ENCODE measurements at regions not wholly inside any gene's neighbourhood (a gene's known extent, or its start where the extent isn't known, plus 50 kb on each side); places are given as distances from the start of the nearest gene placed in this dataset.

DNA sequence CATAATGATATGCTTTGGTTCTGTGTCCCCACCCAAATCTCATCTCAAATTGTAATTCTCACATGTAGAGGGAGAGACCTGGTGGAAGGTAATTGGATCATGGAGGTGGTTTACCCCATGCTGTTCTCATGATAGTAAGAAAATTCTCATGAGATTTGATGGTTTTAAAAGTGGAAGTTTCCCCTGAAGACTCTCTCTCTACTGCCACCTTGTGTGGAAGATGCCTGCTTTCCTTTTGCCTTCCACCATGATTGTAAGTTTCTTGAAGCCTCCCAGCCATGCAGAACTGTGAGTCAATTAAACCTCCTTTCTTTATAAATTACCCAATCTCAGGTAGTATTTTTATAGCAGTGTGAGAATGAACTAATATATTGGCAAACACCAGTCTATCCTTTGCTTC lies 260.4 kb upstream of the PPFIA2 start:
- Histone ChIP-seq H3K4me3 (no peak overlapping the region), H3K27ac (no peak overlapping the region), H3K9ac (ENCODE audit: insufficient read length) (no peak overlapping the region), H3K36me3 (ENCODE audit: insufficient read depth, low read length) (no peaks in the 10 kb centered on the region), H3K9me3 (ENCODE audit: low read depth, low read length) (no peaks in the 10 kb centered on the region)
- TF ChIP-seq FOXP2 (optimal IDR thresholded peaks at IDR 0.05; ENCODE audit: control extremely low read depth, extremely low read length, insufficient read depth) (no peak), POLR2AphosphoS5 (IDR thresholded peaks at IDR 0.05; ENCODE audit: borderline replicate concordance, low read depth, low read length) (no peak), EZH2 (IDR thresholded peaks at IDR 0.05) (no peak)
- DNase-seq (ENCODE audit: low read depth, low spot score), result no peak

DNA sequence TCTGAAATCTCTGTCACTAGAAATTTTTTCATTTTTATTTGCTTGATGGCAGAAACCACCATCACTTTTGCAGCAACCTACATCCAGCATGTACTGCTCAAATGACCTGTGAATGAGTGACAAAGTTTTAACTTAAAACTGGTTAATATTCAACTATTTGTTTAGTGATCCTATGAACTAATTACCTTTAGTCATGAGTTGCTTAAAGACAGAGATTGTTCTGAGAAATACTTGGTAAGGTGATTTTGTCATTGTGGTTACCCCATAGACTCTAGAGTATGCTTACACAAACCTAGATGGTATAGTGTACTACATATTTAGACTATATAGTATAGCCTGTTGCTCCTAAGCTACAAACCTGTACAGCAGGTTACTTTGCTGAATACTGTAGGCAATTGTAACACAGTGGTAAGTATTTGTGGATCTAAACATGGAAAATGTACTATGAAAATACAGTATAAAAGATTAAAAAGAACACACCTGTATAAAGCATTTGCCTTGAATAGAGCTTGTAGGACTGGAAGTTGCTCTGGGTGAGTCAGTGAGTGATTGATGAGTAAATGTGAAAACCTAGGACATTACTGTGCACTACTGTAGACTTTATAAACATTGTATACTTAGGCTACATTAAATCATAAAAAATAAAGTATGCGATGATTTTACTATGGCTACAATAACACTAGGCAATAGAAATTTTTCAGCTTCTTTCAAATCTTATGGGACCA lies 256.6 kb upstream of the PPFIA2 start:
- H3K4me3 ChIP-seq, result no peak overlapping the region
- no peak for DNase-seq (ENCODE audit: low read depth, low spot score)
- no peak overlapping the region for H3K27ac ChIP-seq
- TF ChIP-seq POLR2AphosphoS5 (IDR thresholded peaks at IDR 0.05; ENCODE audit: borderline replicate concordance, low read depth, low read length), result no peak
- no peak for TF ChIP-seq FOXP2 (optimal IDR thresholded peaks at IDR 0.05; ENCODE audit: control extremely low read depth, extremely low read length, insufficient read depth)
- no peak for TF ChIP-seq EZH2 (IDR thresholded peaks at IDR 0.05)
- no peaks in the 10 kb centered on the region for H3K9me3 ChIP-seq (ENCODE audit: low read depth, low read length)
- no peak overlapping the region for H3K9ac ChIP-seq (ENCODE audit: insufficient read length)
- H3K36me3 ChIP-seq (ENCODE audit: insufficient read depth, low read length), result no peaks in the 10 kb centered on the region

DNA sequence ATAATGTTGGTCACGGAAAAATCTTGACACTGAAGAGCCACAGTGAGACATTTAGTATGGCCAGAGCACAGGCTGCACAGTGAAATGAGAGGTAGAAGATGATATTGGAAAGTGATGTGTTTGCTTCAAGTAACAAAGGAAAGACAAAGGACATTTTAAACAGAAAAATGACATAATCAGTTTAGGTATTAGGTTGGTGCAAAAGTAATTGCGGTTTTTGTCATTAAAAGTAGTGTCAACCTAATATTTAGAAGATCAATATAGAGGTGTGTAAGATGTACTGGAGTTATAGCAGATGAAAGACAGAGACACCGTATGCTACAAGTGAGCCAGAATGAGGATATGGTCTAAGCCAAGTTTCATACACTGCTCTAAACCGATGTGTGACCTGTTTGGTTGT lies 253.0 kb upstream of the PPFIA2 start:
- Histone ChIP-seq H3K27ac (no peak overlapping the region), H3K9ac (ENCODE audit: insufficient read length) (no peak overlapping the region), H3K4me3 (no peak overlapping the region), H3K9me3 (ENCODE audit: low read depth, low read length) (no peaks in the 10 kb centered on the region), H3K36me3 (ENCODE audit: insufficient read depth, low read length) (no peaks in the 10 kb centered on the region)
- DNase-seq (ENCODE audit: low read depth, low spot score), result no peak
- TF ChIP-seq FOXP2 (optimal IDR thresholded peaks at IDR 0.05; ENCODE audit: control extremely low read depth, extremely low read length, insufficient read depth), result no peak
- no peak for TF ChIP-seq EZH2 (IDR thresholded peaks at IDR 0.05)
- no peak for TF ChIP-seq POLR2AphosphoS5 (IDR thresholded peaks at IDR 0.05; ENCODE audit: borderline replicate concordance, low read depth, low read length)

- Histone ChIP-seq H3K4me3 (no peak overlapping the region), H3K9me3 (ENCODE audit: low read depth, low read length) (no peaks in the 10 kb centered on the region), H3K36me3 (ENCODE audit: insufficient read depth, low read length) (no peaks in the 10 kb centered on the region), H3K27ac (no peak overlapping the region), H3K9ac (ENCODE audit: insufficient read length) (no peak overlapping the region)
- DNase-seq (ENCODE audit: low read depth, low spot score), result no peak
- no peak for TF ChIP-seq POLR2AphosphoS5 (IDR thresholded peaks at IDR 0.05; ENCODE audit: borderline replicate concordance, low read depth, low read length)
- no peak for TF ChIP-seq EZH2 (IDR thresholded peaks at IDR 0.05)
- TF ChIP-seq FOXP2 (optimal IDR thresholded peaks at IDR 0.05; ENCODE audit: control extremely low read depth, extremely low read length, insufficient read depth), result no peak
Measured at GRCh38 chr12:82009524-82009923, 250.4 kb upstream of the PPFIA2 start.

- DNase-seq (ENCODE audit: low read depth, low spot score), result no peak
- Histone ChIP-seq H3K27ac (no peak overlapping the region), H3K9me3 (ENCODE audit: low read depth, low read length) (no peaks in the 10 kb centered on the region), H3K36me3 (ENCODE audit: insufficient read depth, low read length) (no peaks in the 10 kb centered on the region), H3K9ac (ENCODE audit: insufficient read length) (no peak overlapping the region), H3K4me3 (no peak overlapping the region)
- TF ChIP-seq EZH2 (IDR thresholded peaks at IDR 0.05), result no peak
- no peak for TF ChIP-seq FOXP2 (optimal IDR thresholded peaks at IDR 0.05; ENCODE audit: control extremely low read depth, extremely low read length, insufficient read depth)
- no peak for TF ChIP-seq POLR2AphosphoS5 (IDR thresholded peaks at IDR 0.05; ENCODE audit: borderline replicate concordance, low read depth, low read length)
Measured at GRCh38 chr12:82008251-82008650, 249.1 kb upstream of the PPFIA2 start.

GRCh38 chr12:81998761-81999378 lies 239.7 kb upstream of the PPFIA2 start:
- peak; percentile 62 for DNase-seq (ENCODE audit: low read depth, low spot score)
- H3K36me3 ChIP-seq (ENCODE audit: insufficient read depth, low read length), result no peaks in the 10 kb centered on the region
- no peak overlapping the region for H3K9ac ChIP-seq (ENCODE audit: insufficient read length)
- H3K4me3 ChIP-seq, result peak overlapping the region; percentile 8; the same call in 1 of the 2 replicates
- H3K27ac ChIP-seq, result no peak overlapping the region
- no peaks in the 10 kb centered on the region; the same call in 1 of the 2 replicates for H3K9me3 ChIP-seq (ENCODE audit: low read depth, low read length)
- no peak for TF ChIP-seq EZH2 (IDR thresholded peaks at IDR 0.05)
- TF ChIP-seq FOXP2 (optimal IDR thresholded peaks at IDR 0.05; ENCODE audit: control extremely low read depth, extremely low read length, insufficient read depth), result no peak
- TF ChIP-seq POLR2AphosphoS5 (IDR thresholded peaks at IDR 0.05; ENCODE audit: borderline replicate concordance, low read depth, low read length), result no peak

DNA sequence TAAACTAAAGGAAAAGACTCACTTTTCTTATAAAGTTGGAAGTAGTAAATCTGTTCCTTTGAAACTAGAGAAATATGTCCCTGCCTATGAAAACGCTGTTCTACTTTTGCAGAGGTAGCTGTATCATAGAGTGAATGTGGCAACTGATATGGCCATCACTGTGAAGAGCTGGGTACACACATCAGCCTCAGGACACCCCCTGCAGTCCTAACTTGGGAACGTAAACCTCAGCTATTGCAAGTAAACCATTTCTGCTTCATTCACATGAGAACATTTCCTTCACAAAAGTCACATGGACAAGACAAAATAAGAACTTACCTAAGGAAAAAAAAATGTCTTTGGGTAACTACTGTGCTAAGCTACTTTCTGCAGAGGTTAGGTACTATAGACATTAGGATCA lies 233.3 kb upstream of the PPFIA2 start:
- no peaks in the 10 kb centered on the region; the same call in 1 of the 2 replicates for H3K9me3 ChIP-seq (ENCODE audit: low read depth, low read length)
- no peak for DNase-seq (ENCODE audit: low read depth, low spot score)

DNA sequence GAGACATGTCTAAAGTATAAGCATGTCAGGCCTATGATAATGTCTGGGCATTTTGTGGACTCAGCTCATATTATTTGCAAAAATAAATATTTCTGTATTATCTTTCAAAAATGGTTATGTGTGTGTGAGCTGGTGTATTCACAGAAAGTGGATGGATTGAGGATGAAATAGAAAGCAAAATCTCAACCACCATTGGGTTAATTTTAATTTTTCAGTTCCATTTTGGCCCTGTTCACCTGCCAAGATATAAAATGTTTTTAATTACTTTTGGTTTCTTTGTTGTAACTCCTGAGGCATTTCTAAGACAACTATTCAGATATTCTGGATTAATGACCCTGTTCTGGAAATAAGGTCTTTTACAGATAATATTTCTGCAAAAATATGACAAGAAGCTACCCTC lies 232.7 kb upstream of the PPFIA2 start:
- Histone ChIP-seq H3K27ac (no peak overlapping the region), H3K36me3 (ENCODE audit: insufficient read depth, low read length) (no peaks in the 10 kb centered on the region), H3K4me3 (no peak overlapping the region), H3K9ac (ENCODE audit: insufficient read length) (no peak overlapping the region), H3K9me3 (ENCODE audit: low read depth, low read length) (no peaks in the 10 kb centered on the region)
- no peak for DNase-seq (ENCODE audit: low read depth, low spot score)
- no peak for TF ChIP-seq EZH2 (IDR thresholded peaks at IDR 0.05)
- no peak for TF ChIP-seq FOXP2 (optimal IDR thresholded peaks at IDR 0.05; ENCODE audit: control extremely low read depth, extremely low read length, insufficient read depth)
- TF ChIP-seq POLR2AphosphoS5 (IDR thresholded peaks at IDR 0.05; ENCODE audit: borderline replicate concordance, low read depth, low read length), result no peak

More for the DNA sequence above, 233.3 kb upstream of the PPFIA2 start:
- Histone ChIP-seq H3K4me3 (no peak overlapping the region), H3K9ac (ENCODE audit: insufficient read length) (no peak overlapping the region), H3K36me3 (ENCODE audit: insufficient read depth, low read length) (no peaks in the 10 kb centered on the region), H3K27ac (no peak overlapping the region)
- no peak for TF ChIP-seq FOXP2 (optimal IDR thresholded peaks at IDR 0.05; ENCODE audit: control extremely low read depth, extremely low read length, insufficient read depth)
- no peak for TF ChIP-seq POLR2AphosphoS5 (IDR thresholded peaks at IDR 0.05; ENCODE audit: borderline replicate concordance, low read depth, low read length)
- TF ChIP-seq EZH2 (IDR thresholded peaks at IDR 0.05), result no peak
